ENCODE measurements at regions not wholly inside any gene's neighbourhood (a gene's known extent, or its start where the extent isn't known, plus 50 kb on each side); places are given as distances from the start of the nearest gene placed in this dataset.
"Not testable (repeated sequence)": the region's sequence is repeated elsewhere in the genome, so short reads cannot be mapped to it uniquely, and the experiment has no call there.

DNA sequence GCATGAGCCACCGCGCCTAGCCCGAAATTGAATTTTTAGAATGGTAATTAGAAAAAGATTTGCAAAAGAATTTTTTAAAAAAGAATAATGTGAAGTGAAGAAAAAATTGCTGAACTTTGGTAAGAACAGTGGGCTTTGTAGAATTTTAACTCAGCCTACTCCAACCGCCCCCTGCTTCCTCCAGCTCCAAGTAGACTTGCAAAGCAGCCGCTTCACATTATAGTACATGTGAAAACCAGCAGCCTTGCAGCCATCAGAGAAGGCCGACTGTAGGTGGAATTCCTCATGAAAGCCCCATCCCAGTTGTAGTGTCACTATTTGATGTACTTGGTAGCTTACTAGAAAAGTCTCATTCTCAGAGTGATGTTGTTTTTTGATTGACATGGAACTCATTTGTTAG is 835.6 kb downstream of the TBC1D32 start:
- no peak for DNase-seq (ENCODE audit: low read depth)

DNA sequence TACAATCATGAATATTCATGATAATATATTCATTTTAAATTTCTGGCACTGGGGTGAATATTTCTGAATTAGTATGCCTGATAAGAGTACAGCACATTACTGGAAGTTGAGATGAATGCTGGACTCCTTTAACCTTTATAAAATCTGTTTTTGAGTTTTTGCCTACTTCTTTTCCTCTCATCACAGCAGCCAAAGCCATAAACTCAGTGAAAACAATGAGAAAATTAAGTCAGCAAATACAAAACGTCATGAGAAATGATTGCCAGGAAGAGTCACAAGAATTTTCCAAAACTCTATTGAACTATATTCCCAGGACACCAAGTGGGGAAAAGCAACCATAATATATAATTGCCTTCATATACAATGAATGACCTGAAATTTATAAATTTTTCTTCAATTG is 837.6 kb downstream of the TBC1D32 start:
- no peak for DNase-seq (ENCODE audit: low read depth)

DNA sequence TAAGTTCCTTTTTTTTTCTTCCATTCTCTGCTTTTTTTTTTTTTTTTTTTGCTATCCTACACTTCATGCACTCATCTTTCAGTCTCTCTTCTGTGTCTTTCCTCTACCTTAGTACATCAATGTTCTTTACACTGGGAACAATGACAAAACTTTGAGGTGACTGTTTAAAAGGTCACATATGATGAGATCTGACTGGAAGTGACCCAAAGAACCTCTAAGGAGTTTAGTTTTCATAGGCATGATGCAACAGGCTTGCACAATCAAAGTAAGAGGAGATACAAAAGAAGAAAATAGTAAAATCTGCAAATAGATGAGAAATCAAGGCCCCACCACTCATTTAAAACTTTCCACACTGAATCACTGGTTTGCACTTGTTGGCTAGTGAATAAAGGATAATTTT is 840.8 kb downstream of the TBC1D32 start:
- no peak for DNase-seq (ENCODE audit: low read depth)

DNA sequence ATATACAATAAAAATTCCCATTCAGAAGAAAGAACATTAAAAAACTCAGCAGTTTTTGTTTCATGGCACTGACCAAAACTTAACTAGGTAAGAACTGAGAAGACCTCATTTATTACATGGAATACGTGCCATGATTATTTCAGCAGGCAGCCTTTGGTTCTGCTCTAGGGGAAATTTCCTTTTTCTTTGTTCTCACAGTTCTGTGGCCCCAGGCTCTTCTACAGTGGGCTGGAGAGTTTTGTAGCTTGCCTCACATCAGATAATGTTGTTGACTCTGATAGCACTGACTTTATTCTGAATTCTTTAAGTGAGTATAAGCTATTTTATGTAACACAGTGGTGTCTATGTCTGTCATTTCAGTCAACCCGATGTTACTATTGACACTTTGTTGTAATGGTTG is 844.3 kb downstream of the TBC1D32 start:
- no peak for DNase-seq (ENCODE audit: low read depth)

DNA sequence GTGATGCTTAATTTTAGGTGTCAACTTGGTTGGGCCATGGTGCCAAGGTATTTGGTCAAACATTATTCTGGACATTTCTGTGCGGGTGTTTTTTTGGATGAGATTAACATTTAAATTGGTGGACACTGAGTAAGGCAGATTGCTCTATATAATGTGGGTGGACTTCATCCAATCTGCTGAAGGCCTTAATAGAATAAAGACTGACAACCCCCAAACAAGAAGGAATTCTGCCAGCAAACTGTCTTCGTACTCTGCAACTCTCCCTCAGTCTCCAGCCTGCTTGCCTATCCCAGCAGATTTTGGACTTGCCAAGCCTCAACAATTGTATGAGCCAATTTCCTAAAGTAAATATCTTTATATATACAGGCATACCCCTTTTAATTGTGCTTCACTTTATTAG is 850.1 kb downstream of the TBC1D32 start:
- no peak for DNase-seq (ENCODE audit: low read depth)

DNA sequence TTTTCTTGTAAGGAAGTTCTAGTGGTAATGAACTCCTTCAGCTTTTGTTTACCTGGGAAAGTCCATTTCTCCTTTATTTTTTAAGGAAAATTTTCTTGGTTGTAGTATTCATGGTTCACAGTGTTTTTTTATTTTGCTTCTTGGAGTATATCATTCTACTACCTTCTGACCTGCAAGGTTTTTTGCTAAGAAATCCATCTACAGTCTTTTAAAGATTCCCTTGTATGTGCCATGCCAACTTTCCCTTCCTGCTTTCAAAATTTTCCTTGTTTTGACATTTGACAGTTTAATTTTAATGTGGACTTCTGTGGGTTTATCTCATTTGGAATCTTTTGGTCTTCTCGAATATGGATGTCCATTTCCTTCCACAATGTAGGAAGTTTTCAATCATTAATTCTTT is 855.6 kb downstream of the TBC1D32 start:
- no peak for DNase-seq (ENCODE audit: low read depth)

DNA sequence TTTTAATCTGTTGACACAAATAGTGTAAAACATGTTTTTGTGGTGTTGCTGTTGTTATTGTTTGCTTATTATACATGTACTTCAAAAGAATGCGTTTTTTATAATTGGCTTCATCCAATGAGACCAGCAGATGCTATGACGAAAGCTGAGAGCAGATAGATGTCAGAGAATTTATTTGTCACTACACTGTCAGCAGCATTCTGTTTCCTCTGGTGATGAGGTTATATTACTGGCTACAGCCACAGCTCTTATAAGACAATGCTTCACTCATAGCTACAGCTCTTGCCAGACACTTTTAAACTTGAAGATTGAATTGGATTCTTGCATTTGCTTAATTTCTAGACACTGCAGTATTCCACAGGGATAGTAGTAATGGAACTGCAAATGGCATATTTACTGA is 860.5 kb downstream of the TBC1D32 start:
- no peak for DNase-seq (ENCODE audit: low read depth)

DNA sequence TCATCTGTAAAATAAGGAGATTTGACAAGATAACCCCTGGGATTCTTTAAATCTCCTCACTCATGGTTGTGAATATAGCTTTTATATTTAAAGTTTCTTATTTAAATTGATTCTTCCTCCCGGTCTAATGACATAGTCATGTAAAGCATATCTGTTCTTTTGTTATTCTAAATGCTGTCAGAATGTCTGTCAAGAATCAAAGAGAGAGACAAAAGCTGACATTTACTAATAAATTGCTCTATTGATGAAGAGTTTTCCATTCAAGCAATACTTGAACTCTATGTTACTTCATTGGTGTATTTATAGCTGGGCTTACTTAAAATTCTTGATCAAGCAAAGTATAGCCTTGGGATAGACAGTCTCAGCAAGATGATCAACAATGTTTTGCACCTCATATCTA is 865.8 kb downstream of the TBC1D32 start:
- no peak for DNase-seq (ENCODE audit: low read depth)

DNA sequence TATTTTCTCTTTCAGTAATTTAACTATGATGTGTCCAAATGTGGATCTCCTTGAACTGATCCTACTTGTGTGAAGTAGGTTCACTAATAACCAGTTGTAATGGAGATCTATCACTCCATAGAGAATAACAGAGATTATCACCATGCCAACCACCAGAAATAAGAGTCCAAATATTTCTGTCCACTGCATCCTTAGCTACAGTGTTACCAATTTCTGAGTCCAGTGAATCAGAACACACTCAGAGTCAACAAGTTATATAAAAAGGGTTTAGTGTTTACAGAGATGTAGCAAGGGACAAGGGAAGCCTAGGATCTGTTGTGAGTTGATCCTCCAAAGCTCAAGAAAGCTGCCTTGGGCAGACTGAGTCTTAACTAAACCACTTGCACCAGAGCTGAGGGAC is 882.8 kb downstream of the TBC1D32 start:
- DNase-seq (ENCODE audit: low read depth), result no peak

DNA sequence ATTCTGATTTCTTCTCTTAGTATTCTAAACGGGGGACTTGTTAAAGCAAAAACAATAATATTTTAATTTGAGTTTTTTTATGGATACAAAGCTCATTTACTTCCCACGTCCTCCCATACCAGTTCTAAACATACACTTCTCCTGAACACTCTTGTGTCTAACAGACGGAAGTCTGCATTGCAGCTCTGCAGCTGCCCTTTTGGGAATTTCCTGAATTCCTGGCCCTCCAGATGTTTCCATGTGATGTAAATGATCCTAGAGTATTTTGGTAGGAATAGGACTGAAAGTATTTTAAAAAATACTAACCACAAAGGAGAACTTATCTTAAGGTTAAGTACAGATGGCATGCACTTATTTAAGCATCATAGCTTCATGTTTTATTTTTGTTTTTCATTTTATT is 886.7 kb downstream of the TBC1D32 start:
- no peak for DNase-seq (ENCODE audit: low read depth)

DNA sequence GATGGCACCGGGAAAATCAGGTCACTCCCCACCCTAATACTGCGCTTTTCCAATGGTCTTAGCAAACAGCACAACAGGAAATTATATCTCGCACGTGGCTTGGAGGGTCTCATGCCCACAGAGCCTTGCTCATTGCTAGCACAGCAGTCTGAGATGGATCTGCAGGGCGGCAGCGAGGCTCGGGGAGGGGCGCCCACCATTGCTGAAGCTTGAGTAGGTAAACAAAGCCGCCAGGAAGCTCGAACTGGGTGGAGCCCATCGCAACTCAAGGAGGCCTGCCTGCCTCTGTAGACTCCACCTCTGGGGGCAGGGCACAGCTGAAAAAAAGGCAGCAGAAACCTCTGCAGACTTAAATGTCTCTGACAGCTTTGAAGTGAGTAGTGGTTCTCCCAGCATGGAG is 901.4 kb downstream of the TBC1D32 start:
- not testable (repeated sequence) for DNase-seq (ENCODE audit: low read depth)

DNA sequence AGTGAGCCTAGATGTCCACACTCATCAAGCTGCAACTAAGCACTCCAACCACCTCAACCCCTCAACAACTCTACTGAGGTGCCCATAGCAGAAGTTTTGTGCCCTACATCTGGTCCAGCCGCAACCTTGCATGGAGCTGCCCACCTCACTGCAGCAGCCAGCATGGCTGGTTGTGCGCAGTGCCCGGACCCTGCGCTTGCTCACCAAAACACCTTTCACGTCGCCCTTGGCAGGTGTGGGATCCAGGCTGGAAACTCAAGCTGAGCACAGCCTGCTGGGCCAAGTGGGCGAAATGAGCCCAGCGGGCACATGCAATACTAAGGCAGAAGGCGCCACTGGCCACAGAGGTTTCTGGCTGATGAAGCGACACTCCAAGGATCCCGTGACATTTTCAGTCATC is 902.4 kb downstream of the TBC1D32 start:
- DNase-seq (ENCODE audit: low read depth), result no peak

DNA sequence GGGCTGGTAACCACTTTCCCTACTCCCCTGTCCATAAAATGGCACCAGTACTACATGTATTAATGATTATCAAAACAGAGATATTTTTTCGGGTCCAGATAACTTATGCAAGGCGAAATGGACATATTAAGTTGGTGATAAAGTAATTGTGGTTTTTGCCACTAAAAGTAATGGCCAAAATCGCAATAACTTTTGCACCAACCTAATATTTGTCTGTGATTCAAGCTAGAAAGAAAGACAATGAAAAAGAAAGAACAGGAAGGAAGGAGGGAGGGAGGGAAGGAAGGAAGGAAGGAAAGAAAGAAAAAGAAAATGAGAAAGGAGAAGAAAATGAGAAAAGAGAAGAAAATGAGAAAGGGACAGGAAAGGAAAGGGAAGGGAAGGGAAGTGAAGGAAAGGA is 922.9 kb downstream of the TBC1D32 start:
- DNase-seq (ENCODE audit: low read depth), result no peak

DNA sequence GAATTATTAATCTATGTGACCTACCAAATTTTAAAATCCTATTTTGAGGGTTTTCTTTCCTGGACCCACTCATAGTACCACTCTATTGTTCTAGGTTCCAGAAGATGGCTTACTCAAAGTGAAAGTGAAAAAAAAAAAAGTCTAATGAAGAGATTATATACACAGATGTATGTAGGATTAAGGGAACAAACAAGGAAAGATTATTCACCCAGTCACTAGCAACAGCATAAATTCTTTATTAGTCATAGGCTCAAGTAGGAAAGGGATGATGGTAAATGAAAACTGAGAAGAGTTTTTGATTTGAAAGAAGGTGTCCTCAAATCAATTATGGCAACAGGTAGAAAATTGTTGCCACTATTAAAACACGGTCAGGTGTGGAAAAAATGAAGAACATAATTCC is 923.7 kb downstream of the TBC1D32 start:
- no peak for DNase-seq (ENCODE audit: low read depth)

DNA sequence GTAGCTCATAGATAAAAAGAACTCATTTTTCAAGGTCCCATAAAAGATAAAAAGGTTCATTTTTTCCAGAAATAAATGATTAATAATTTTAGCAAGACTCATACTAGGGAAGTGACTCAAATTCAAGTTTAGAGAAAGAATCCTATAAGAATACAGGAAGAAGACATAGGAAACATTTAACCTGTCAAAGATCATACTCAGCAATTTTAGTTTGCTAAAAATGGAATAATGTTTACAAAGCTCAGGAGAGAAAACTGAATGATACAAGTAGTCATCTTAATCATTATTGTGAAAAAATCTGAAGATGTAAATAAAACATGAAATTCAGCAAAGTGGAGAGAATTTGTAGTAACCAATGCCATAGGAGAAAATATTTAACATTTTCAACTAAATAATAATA is 926.6 kb downstream of the TBC1D32 start:
- DNase-seq (ENCODE audit: low read depth), result no peak

DNA sequence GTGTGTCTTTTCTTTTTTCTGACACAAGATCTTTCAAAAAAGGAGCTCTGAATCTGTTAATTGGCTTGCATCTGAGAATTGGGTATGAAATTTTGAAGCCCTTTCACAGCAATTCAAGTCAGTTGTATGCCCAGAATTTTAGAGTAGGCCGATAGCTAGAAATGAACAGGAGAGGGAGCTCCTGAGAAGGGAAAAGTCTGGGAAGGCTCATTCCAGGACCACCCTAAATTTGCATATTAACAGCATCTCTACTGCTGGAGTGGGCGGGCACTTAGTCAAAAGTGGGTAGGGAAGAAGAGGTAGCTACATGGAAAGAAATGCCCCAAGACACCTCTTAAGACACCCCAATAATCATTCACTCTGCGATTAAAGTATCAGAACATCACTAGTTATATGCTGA is 928.3 kb downstream of the TBC1D32 start:
- no peak for DNase-seq (ENCODE audit: low read depth)

DNA sequence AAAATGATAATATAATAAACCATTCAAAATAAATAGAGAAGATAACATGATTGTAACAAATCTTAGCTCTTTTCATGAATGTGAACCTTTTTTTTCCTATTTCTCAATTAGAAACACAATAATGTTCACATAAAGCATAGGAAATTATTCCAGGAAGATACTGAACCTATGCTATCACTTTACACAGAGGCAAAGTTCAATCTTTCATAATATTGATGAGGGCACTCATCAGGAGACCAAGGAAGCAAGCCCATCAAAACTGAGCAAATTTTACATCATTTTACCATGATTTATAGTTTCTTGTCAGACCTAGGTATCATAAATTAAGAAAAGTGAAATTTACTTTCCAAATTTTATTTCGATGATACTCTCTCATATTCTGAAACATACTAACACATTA is 938.5 kb downstream of the TBC1D32 start:
- no peak for DNase-seq (ENCODE audit: low read depth)

DNA sequence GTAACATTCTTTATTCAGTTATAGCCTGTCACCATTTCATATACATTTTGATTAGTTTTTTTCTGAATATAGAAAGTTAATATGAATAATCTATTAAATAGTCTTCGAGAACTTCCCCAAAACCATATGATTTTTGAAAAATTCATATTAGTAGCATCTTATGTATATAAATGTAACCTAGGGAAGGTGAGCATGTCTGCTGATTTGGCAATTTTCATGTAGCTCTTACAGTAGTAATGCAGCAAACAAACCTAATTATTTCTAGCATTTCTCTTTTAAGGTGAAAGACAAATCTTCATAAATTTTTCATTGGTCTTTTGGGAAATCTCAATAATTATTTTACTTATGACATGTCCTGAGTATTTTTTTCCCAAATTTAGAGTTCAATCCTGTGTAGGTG is 939.0 kb downstream of the TBC1D32 start:
- DNase-seq (ENCODE audit: low read depth), result no peak

DNA sequence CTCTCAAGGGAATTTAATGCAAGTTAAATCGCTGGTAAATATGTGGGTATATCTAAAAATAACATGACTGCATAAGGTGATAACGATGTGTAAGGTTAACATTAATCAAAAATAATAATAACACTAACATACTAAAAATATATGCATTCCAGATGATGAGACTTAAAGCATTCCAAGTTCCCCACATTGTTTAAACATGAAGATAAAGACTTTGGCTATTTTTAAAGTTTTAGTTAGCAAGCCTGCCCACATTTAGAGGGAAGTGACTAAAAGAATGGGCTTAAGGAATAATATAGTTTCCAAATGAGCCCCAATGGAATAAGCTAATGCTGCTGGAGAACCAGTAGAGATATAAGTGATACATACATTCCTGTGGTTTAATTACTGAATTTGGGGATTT is 941.3 kb downstream of the TBC1D32 start:
- DNase-seq (ENCODE audit: low read depth), result peak; percentile 17

DNA sequence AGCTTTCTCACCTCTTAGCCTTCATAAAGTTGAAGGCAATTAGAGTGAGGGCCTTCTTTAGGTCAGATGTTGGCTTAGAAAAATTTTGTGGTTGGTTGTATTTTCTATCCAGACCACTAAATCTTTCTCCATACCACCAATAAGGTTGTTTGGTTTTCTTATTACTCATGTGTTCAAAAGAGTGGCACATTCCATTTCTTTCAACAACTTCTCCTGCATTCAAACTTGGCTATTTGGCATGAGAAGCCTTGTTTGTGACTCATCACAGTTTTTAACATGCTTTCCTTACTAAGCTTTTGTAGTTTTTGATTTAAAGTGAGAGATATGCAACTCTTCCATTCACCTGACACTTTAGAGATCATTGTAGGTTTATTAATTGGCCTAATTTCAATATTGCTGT is 949.6 kb downstream of the TBC1D32 start:
- peak; percentile 31 for DNase-seq (ENCODE audit: low read depth)

DNA sequence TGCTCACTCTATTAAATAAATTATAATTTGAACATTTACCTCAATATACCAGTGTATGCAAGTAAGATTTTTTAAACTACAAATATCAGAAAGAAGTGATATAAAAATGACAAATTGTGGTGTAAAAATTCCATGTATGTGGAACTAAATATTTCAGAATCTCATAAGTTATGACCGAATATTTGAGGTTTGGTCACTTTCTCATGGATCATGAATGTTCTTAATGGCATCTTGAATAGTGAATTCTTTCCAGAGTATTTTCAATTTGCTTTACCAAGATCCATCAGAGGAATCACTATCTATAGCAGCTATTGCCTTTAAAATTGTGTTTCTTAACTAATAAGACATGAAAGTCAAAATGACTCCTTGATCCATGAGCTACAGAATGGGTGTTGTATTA is 950.6 kb downstream of the TBC1D32 start:
- DNase-seq (ENCODE audit: low read depth), result no peak

DNA sequence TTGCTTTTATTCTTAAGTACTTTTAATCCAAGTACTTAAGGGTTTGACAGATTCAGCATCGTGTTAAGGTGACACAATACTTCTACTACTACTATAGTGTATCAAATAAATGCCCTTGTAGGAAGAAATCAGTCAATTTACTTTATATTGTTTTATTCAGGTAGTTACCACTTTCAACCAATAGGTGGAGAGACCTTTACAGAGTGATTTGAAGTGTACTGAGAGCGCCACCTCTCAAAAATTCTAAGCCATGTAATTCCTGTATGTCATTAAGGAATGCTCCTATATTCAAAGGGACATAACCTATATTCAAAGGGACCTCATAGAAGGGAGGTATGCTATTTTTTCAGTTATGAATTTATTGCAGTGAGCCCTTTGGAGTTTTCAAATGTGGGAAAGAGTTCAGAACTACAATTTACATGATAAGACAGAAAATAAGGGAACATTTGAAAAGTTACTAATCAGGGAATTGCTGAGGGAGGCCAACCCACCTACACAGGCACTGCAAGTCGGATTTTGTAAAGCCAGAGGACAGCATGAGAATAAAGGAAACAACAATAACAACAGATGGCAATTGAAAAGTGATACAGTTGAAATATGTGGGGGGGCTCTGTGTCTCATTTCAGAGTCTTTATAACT is 955.6 kb downstream of the TBC1D32 start:
- peak; percentile 10 for DNase-seq (ENCODE audit: low read depth)

DNA sequence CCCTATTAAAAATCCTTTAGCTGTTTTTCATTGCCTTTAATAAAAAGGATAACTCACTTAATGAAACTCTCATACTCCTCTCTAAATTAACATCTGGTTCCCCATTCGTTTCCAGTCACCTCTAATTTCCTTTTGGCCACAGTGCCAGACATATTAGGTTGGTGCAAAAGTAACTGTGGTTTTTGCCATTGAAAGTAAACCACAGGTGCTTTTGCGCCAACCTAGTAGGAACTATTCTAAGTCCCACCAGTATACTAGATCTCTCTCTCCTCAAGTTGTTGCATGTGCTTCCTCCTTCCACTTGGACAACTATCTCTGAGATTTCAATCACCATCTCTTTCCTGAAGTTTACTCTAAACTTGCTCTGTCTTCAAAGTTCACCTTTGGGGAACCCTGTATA is 961.1 kb downstream of the TBC1D32 start:
- DNase-seq (ENCODE audit: low read depth), result no peak

DNA sequence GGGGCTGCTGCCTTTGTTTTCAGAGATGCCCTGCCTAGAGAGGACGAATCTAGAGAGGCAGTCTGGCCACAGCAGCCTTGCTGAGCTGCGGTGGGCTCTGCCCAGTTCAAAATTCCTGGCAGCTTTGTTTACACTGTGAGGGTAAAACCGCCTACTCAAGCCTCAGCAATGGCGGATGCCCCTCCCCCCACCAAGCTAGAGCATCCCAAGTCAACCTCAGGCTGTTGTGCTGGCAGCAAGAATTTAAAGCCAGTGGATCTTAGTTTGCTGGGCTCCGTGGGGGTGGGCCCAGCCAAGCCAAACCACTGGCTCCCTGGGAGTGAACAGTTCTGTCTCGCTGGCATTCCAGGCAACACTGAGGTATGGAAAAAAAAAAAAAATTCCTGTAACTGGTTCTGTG is 970.9 kb downstream of the TBC1D32 start:
- DNase-seq (ENCODE audit: low read depth), result no peak

DNA sequence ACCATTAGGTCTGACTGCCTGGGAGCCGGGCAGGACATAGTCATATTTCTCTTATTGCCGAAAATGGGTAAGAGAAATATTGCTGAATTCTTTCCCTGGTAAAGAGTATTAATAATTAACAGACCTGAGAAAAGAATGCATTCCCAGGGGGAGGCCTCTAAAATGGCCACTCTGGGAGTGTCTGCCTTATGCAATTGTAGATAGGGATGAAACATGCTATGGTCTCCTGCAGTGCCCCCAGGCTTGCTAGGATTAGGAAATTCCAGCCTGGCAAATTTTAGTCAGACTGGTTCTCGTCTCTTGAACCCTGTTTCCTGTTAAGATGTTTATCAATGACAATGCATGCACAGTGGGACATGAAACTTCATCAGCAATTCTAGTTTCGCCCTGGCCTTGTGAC is 975.7 kb downstream of the TBC1D32 start:
- DNase-seq (ENCODE audit: low read depth), result not testable (repeated sequence)

All from non-pigmented ciliary epithelial cell (primary cell).